Loucy (cell line): ENCODE measurements at regions not wholly inside any gene's neighbourhood (a gene's known extent, or its start where the extent isn't known, plus 50 kb on each side); places are given as distances from the start of the nearest gene placed in this dataset.

Experiments
- CTCF ChIP-seq: fragments of 200-600 bp; sonication (generic); conservative IDR thresholded peaks from 2 replicates; pipeline ENCODE4 v1.5.1; 2014; ENCODE audit warnings: mild to moderate bottlenecking, antibody characterized with exemption, low read length
- EZH2phosphoT487 ChIP-seq: fragments of 200-600 bp; IDR thresholded peaks from 2 replicates; pipeline ENCODE4 v1.6.1; 2018; ENCODE audit warnings: antibody characterized with exemption, mild to moderate bottlenecking, moderate library complexity, borderline replicate concordance

- no peak for TF ChIP-seq CTCF
- no peak for TF ChIP-seq EZH2phosphoT487
Measured at GRCh38 chr5:96247708-96248107, 185.3 kb downstream of the PCSK1 start.
